ENCODE measurements at regions not wholly inside any gene's neighbourhood (a gene's known extent, or its start where the extent isn't known, plus 50 kb on each side); places are given as distances from the start of the nearest gene placed in this dataset.

DNA sequence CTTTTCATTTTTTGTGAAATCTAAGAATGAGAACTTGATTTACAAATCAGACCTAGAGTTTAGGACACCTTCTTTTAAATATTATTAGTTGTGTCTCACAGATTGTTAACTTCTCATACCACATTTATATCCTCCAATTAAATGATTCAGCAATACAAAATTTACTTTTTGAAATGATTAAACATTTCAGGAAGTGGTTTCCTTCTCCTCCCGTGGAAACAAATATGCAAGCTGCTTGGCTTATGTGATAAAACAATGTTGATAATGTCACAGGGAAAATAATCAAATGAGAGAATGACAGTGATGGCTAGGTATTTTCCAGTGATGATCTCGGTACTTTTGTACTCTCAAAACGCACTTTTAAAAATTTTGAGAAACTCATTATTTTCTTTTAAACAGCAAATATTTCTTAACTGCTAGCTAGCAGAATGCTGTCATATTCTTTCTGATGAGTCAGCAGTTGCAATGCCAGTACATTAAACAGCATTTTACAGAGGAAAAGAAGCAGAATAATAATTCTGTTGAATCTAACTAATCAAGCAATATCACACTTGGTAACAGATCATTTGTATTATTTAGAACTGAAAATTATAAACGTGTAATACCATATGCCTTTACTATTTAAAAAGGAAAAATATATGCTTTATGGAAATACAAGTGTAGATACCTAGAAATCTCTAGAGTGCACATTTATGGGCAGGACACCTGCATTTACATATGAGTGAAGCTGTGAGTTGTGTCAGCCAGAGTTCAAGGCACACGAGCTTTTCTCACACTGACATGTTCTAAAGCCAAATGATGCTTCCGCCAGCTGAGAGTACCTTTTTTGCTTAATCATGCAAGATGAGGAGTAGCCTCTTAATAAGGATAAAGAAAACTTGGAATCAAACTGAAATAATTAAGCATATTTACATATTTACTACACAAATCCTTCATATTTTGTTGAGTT, 53.6 kb upstream of the CDH18 start:
- ATAC-seq (peak; percentile 78), DNase-seq (peak; percentile 68)
- Histone ChIP-seq H3K27ac (ENCODE audit: low read length) (peak overlapping the region; percentile 27), H3K36me3 (ENCODE audit: low read depth, low read length) (no peaks in the 10 kb centered on the region), H3K9me3 (ENCODE audit: low read length) (no peaks in the 10 kb centered on the region), H3F3A (ENCODE audit: low read length, unreplicated experiment) (no peaks in the 10 kb centered on the region), H3K9ac (ENCODE audit: low read length) (no peak overlapping the region), H2AFZ (ENCODE audit: low read length) (0 out of 2 replicates have a peak overlapping the region, but pooled peaks have one; percentile 8), H3K4me2 (ENCODE audit: low read length) (peak overlapping the region; percentile 48), H3K4me3 (ENCODE audit: low read length) (no peak overlapping the region), H3K27me3 (ENCODE audit: low read length) (no peaks in the 10 kb centered on the region), H3K79me2 (ENCODE audit: low read length) (no peaks in the 10 kb centered on the region), H4K20me1 (ENCODE audit: low read length) (no peaks in the 10 kb centered on the region), H3K4me1 (ENCODE audit: insufficient read depth, low read length) (peaks cover 15% of the 10 kb centered on the region), H3K9me2 (replicated peaks; ENCODE audit: low read length) (no peaks in the 10 kb centered on the region)
- ChIA-PET POLR2A (ENCODE audit: unreplicated experiment) (no interaction called here), CTCF (no interaction called here)
- intact Hi-C loops (cut with micrococcal nuclease): no loop called here
- no TSS peak for BruUV-seq (replicated peaks)
- TF ChIP-seq EZH2 (IDR thresholded peaks at IDR 0.05; ENCODE audit: low read length, unreplicated experiment) (no peak), EZH2phosphoT487 (IDR thresholded peaks at IDR 0.05; ENCODE audit: borderline replicate concordance, low read length) (no peak)
- TF ChIP-seq, protein P1, sequence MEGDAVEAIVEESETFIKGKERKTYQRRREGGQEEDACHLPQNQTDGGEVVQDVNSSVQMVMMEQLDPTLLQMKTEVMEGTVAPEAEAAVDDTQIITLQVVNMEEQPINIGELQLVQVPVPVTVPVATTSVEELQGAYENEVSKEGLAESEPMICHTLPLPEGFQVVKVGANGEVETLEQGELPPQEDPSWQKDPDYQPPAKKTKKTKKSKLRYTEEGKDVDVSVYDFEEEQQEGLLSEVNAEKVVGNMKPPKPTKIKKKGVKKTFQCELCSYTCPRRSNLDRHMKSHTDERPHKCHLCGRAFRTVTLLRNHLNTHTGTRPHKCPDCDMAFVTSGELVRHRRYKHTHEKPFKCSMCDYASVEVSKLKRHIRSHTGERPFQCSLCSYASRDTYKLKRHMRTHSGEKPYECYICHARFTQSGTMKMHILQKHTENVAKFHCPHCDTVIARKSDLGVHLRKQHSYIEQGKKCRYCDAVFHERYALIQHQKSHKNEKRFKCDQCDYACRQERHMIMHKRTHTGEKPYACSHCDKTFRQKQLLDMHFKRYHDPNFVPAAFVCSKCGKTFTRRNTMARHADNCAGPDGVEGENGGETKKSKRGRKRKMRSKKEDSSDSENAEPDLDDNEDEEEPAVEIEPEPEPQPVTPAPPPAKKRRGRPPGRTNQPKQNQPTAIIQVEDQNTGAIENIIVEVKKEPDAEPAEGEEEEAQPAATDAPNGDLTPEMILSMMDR (conservative IDR thresholded peaks at IDR 0.05; ENCODE audit: low read depth, low read length): no peak

DNA sequence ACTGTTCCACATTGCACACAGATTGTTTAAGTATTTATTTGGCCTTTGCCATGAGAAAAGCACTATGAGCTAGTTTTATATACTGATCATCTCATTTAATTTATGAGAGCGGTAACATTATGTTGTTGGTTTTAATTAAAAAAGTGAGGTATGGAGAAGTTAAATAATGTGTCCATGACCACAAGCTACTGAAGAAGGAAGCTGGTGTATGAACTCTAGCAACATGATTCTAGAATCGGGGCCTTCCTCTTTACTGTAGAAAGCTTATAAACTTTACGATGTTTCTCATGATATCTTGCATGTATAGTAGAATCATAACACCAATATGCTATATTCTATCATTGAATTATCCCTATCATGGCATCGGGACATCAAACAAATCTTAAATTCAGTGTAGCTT, 52.9 kb upstream of the CDH18 start:
- Histone ChIP-seq H2AFZ (ENCODE audit: low read length) (0 out of 2 replicates have a peak overlapping the region, but pooled peaks have one; percentile 8), H3K79me2 (ENCODE audit: low read length) (no peaks in the 10 kb centered on the region), H3F3A (ENCODE audit: low read length, unreplicated experiment) (no peaks in the 10 kb centered on the region), H3K4me3 (ENCODE audit: low read length) (no peak overlapping the region), H3K36me3 (ENCODE audit: low read depth, low read length) (no peaks in the 10 kb centered on the region), H4K20me1 (ENCODE audit: low read length) (no peaks in the 10 kb centered on the region), H3K9me3 (ENCODE audit: low read length) (no peaks in the 10 kb centered on the region), H3K9me2 (replicated peaks; ENCODE audit: low read length) (no peaks in the 10 kb centered on the region), H3K27me3 (ENCODE audit: low read length) (no peaks in the 10 kb centered on the region), H3K9ac (ENCODE audit: low read length) (no peak overlapping the region), H3K4me2 (ENCODE audit: low read length) (peak overlapping the region; percentile 48; the same call in 1 of the 2 replicates), H3K4me1 (ENCODE audit: insufficient read depth, low read length) (peaks cover 15% of the 10 kb centered on the region), H3K27ac (ENCODE audit: low read length) (peak overlapping the region; percentile 27)
- peak; percentile 43 for ATAC-seq
- CTCF ChIA-PET: no interaction called here
- intact Hi-C loops (cut with micrococcal nuclease): no loop called here
- TF ChIP-seq EZH2phosphoT487 (IDR thresholded peaks at IDR 0.05; ENCODE audit: borderline replicate concordance, low read length): no peak
- TF ChIP-seq EZH2 (IDR thresholded peaks at IDR 0.05; ENCODE audit: low read length, unreplicated experiment): no peak
- TF ChIP-seq, protein P1 (conservative IDR thresholded peaks at IDR 0.05; ENCODE audit: low read depth, low read length): no peak
- POLR2A ChIA-PET (ENCODE audit: unreplicated experiment): no interaction called here
- no peak for DNase-seq
- no TSS peak for BruUV-seq (replicated peaks)
